K562 (cell line): ENCODE measurements at regions not wholly inside any gene's neighbourhood (a gene's known extent, or its start where the extent isn't known, plus 50 kb on each side); places are given as distances from the start of the nearest gene placed in this dataset.

Experiments
- ARID3B ChIP-seq: fragments of 250-450 bp; sonication (Bioruptor Pico); IDR thresholded peaks from 2 replicates; pipeline ENCODE4 v1.4.0; 2020; ENCODE audit warnings: borderline replicate concordance
- EZH2 ChIP-seq: IDR thresholded peaks from 2 replicates; pipeline ENCODE4 v1.6.1; 2012; ENCODE audit warnings: low read depth, mild to moderate bottlenecking, inconsistent platforms, low read length, borderline replicate concordance
- KDM4B ChIP-seq, 2 experiments: fragments of 450-650 bp in 1 of 2; sonication (generic) in 1 of 2; IDR thresholded peaks; 2 replicates each; pipeline ENCODE4 v1.6.1; 2016 to 2017; ENCODE audit warnings: borderline replicate concordance in 2 of 2, antibody characterized with exemption in 1 of 2, low read depth in 1 of 2, mild to moderate bottlenecking in 1 of 2
- MEF2A ChIP-seq: IDR thresholded peaks from 2 replicates; pipeline ENCODE4 v1.6.1; 2011; ENCODE audit warnings: low read depth, mild to moderate bottlenecking, low read length, moderate library complexity; ENCODE audit not compliant: control insufficient read depth
- RAD21 ChIP-seq, 2 experiments: fragments of 250-450 bp in 1 of 2; fragments of 450-650 bp in 1 of 2; sonication (Bioruptor Pico) in 1 of 2; formaldehyde crosslinking in 1 of 2; IDR thresholded peaks in 1 of 2; conservative IDR thresholded peaks in 1 of 2; 2 replicates each; pipeline versions ENCODE4 v1.4.0 to v1.8.0; 2020 to 2022; ENCODE audit warnings: mild to moderate bottlenecking in 2 of 2, moderate library complexity in 1 of 2
- REST ChIP-seq, 2 experiments: fragments of 450-650 bp; formaldehyde crosslinking in 1 of 2; IDR thresholded peaks; 2 replicates each; pipeline versions ENCODE4 v1.4.0 to v1.6.1; 2014 to 2020; ENCODE audit warnings: mild to moderate bottlenecking in 2 of 2, borderline replicate concordance in 1 of 2, low read depth in 1 of 2
- ZSCAN29 ChIP-seq: fragments of 450-650 bp; IDR thresholded peaks from 2 replicates; pipeline ENCODE4 v1.6.1; 2017

GRCh38 chr9:107999890-108000289 lies 510.3 kb upstream of the KLF4 start:
- TF ChIP-seq ZSCAN29 = no peak
- TF ChIP-seq RAD21 (CRISPR knock-in tag; conservative IDR thresholded peaks at IDR 0.05 in 1 of 2, IDR thresholded peaks at IDR 0.05 in 1 of 2) = peak in 1 of 2 experiments; percentile 17; a peak in 2 of 4 replicates
- TF ChIP-seq EZH2 = no peak
- no peak for TF ChIP-seq KDM4B (IDR thresholded peaks at IDR 0.05; ENCODE audit: borderline replicate concordance in 2 of 2, low read depth in 1 of 2)
- TF ChIP-seq REST (IDR thresholded peaks at IDR 0.05; ENCODE audit: borderline replicate concordance) = no peak
- TF ChIP-seq REST (CRISPR knock-in tag; IDR thresholded peaks at IDR 0.05; ENCODE audit: low read depth) = no peak
- TF ChIP-seq ARID3B (CRISPR knock-in tag) = no peak
- TF ChIP-seq MEF2A = no peak
